NT2/D1 (cell line): ENCODE measurements at regions not wholly inside any gene's neighbourhood (a gene's known extent, or its start where the extent isn't known, plus 50 kb on each side); places are given as distances from the start of the nearest gene placed in this dataset.

Source experiments
- YY1 ChIP-seq: IDR thresholded peaks from 2 replicates; pipeline ENCODE4 v1.6.1; 2011; ENCODE audit not compliant: insufficient read length, insufficient read depth
- ZNF274 ChIP-seq: IDR thresholded peaks from 2 replicates; pipeline ENCODE4 v1.6.1; 2011; ENCODE audit warnings: mild to moderate bottlenecking, low read depth, low read length

DNA sequence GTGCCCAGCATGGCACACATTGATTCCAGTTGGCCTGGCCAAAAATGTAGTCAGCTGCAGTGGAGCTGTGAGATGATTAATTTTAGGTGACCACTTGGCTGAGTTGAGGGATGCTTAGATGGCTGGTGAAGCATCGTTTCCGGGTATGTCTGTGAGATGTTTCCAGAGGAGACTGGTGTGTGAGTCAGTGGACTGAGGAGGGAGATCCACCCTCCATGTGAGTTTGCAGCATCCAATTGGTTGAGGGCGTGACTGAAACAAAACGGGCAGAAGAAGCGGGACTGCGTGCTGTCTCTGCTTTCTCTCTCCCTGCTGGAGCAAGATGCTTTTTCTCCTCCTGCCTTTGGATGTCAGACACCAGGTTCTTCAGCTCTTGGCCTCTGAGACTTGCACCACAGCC is 68.2 kb upstream of the DSCAM start:
- TF ChIP-seq YY1 (no peak), ZNF274 (no peak)
